ENCODE measurements at regions not wholly inside any gene's neighbourhood (a gene's known extent, or its start where the extent isn't known, plus 50 kb on each side); places are given as distances from the start of the nearest gene placed in this dataset.
A peak's percentile ranks its signal among the peaks of the same experiment; 100 is the strongest.

GRCh38 chr4:75232546-75232945 lies 281.7 kb downstream of the RCHY1 start:
- no peaks in the 10 kb centered on the region for H3K36me3 ChIP-seq (ENCODE audit: insufficient read depth, low read length)
- H3K9me3 Mint-ChIP-seq (ENCODE audit: unreplicated experiment): no peaks in the 10 kb centered on the region
- H3K9ac ChIP-seq (ENCODE audit: low read length): no peak overlapping the region
- peaks cover 13% of the 10 kb centered on the region for H3K4me1 Mint-ChIP-seq (ENCODE audit: low read depth, unreplicated experiment)
- no peak overlapping the region for H3K27ac Mint-ChIP-seq (ENCODE audit: unreplicated experiment)
- no peaks in the 10 kb centered on the region for H3K79me2 ChIP-seq (ENCODE audit: insufficient read depth, low read length)
- H2AFZ ChIP-seq (ENCODE audit: low read depth, low read length): no peak overlapping the region
- no peaks in the 10 kb centered on the region for H3K27me3 Mint-ChIP-seq (ENCODE audit: low read depth, unreplicated experiment)
- H3K4me2 ChIP-seq (ENCODE audit: low read length): no peak overlapping the region
- H3K9me3 ChIP-seq (ENCODE audit: insufficient read depth, low read depth, low read length): no peaks in the 10 kb centered on the region
- no peaks in the 10 kb centered on the region for H3K36me3 Mint-ChIP-seq (ENCODE audit: low read depth, unreplicated experiment)
- H3K4me3 ChIP-seq (ENCODE audit: insufficient read depth, low read depth, low read length): no peak overlapping the region
- no peaks in the 10 kb centered on the region for H3K27me3 ChIP-seq (ENCODE audit: insufficient read depth, low read length)
- H3K4me1 ChIP-seq (ENCODE audit: insufficient read depth, low read length): no peaks in the 10 kb centered on the region
- H3K4me3 Mint-ChIP-seq (ENCODE audit: unreplicated experiment): no peak overlapping the region
- TF ChIP-seq EZH2 (IDR thresholded peaks at IDR 0.05; ENCODE audit: insufficient read depth, low read length) (no peak), CTCF (IDR thresholded peaks at IDR 0.05; ENCODE audit: insufficient read depth, low read depth, low read length) (no peak)
- H4K20me1 ChIP-seq (ENCODE audit: insufficient read depth, low read length): no peaks in the 10 kb centered on the region
- no peak for DNase-seq (ENCODE audit: low read depth)
- no peak for FAIRE-seq
- H3K27ac ChIP-seq (ENCODE audit: low read depth, low read length): no peak overlapping the region

GRCh38 chr4:75229806-75230570 lies 284.2 kb downstream of the RCHY1 start:
- no peak for FAIRE-seq
- Histone ChIP-seq H3K9me3 (ENCODE audit: insufficient read depth, low read depth, low read length) (no peaks in the 10 kb centered on the region), H4K20me1 (ENCODE audit: insufficient read depth, low read length) (no peaks in the 10 kb centered on the region), H3K4me2 (ENCODE audit: low read length) (no peak overlapping the region), H3K79me2 (ENCODE audit: insufficient read depth, low read length) (no peaks in the 10 kb centered on the region), H3K27me3 (ENCODE audit: insufficient read depth, low read length) (no peaks in the 10 kb centered on the region), H3K4me3 (ENCODE audit: insufficient read depth, low read depth, low read length) (no peak overlapping the region), H3K4me1 (ENCODE audit: insufficient read depth, low read length) (no peaks in the 10 kb centered on the region), H3K9ac (ENCODE audit: low read length) (no peak overlapping the region), H3K27ac (ENCODE audit: low read depth, low read length) (no peak overlapping the region), H3K36me3 (ENCODE audit: insufficient read depth, low read length) (no peaks in the 10 kb centered on the region), H2AFZ (ENCODE audit: low read depth, low read length) (no peak overlapping the region)
- Mint-ChIP-seq H3K9me3 (ENCODE audit: unreplicated experiment) (peaks cover 4% of the 10 kb centered on the region), H3K27me3 (ENCODE audit: low read depth, unreplicated experiment) (no peaks in the 10 kb centered on the region), H3K36me3 (ENCODE audit: low read depth, unreplicated experiment) (no peaks in the 10 kb centered on the region), H3K4me3 (ENCODE audit: unreplicated experiment) (no peak overlapping the region), H3K27ac (ENCODE audit: unreplicated experiment) (peak overlapping the region; percentile 20), H3K4me1 (ENCODE audit: low read depth, unreplicated experiment) (peaks cover 13% of the 10 kb centered on the region)
- no peak for DNase-seq (ENCODE audit: low read depth)
- TF ChIP-seq EZH2 (IDR thresholded peaks at IDR 0.05; ENCODE audit: insufficient read depth, low read length) (no peak), CTCF (IDR thresholded peaks at IDR 0.05; ENCODE audit: insufficient read depth, low read depth, low read length) (no peak)

- Mint-ChIP-seq H3K4me1 (ENCODE audit: low read depth, unreplicated experiment) (peaks cover 1% of the 10 kb centered on the region), H3K27ac (ENCODE audit: unreplicated experiment) (no peak overlapping the region), H3K9me3 (ENCODE audit: unreplicated experiment) (peaks cover 8% of the 10 kb centered on the region), H3K27me3 (ENCODE audit: low read depth, unreplicated experiment) (peaks cover 3% of the 10 kb centered on the region), H3K36me3 (ENCODE audit: low read depth, unreplicated experiment) (no peaks in the 10 kb centered on the region), H3K4me3 (ENCODE audit: unreplicated experiment) (no peak overlapping the region)
- no peak overlapping the region for H3K9ac ChIP-seq (ENCODE audit: low read length)
- FAIRE-seq (no peak), DNase-seq (ENCODE audit: low read depth) (no peak)
- H3K9me3 ChIP-seq (ENCODE audit: insufficient read depth, low read depth, low read length): no peaks in the 10 kb centered on the region
- no peak overlapping the region for H3K27ac ChIP-seq (ENCODE audit: low read depth, low read length)
- no peak overlapping the region for H3K4me2 ChIP-seq (ENCODE audit: low read length)
- no peak overlapping the region for H2AFZ ChIP-seq (ENCODE audit: low read depth, low read length)
- H3K36me3 ChIP-seq (ENCODE audit: insufficient read depth, low read length): no peaks in the 10 kb centered on the region
- no peak overlapping the region for H3K4me3 ChIP-seq (ENCODE audit: insufficient read depth, low read depth, low read length)
- H4K20me1 ChIP-seq (ENCODE audit: insufficient read depth, low read length): no peaks in the 10 kb centered on the region
- TF ChIP-seq CTCF (IDR thresholded peaks at IDR 0.05; ENCODE audit: insufficient read depth, low read depth, low read length) (no peak), EZH2 (IDR thresholded peaks at IDR 0.05; ENCODE audit: insufficient read depth, low read length) (no peak)
- no peaks in the 10 kb centered on the region for H3K27me3 ChIP-seq (ENCODE audit: insufficient read depth, low read length)
- no peaks in the 10 kb centered on the region for H3K79me2 ChIP-seq (ENCODE audit: insufficient read depth, low read length)
- H3K4me1 ChIP-seq (ENCODE audit: insufficient read depth, low read length): no peaks in the 10 kb centered on the region
These were observed 280.6 kb downstream of the PARM1 start for GRCh38 chr4:75213480-75213879.

All from astrocyte (in vitro differentiated cells and primary cell).